CD4-positive, alpha-beta memory T cell (primary cell): ENCODE measurements at regions not wholly inside any gene's neighbourhood (a gene's known extent, or its start where the extent isn't known, plus 50 kb on each side); places are given as distances from the start of the nearest gene placed in this dataset.

Experiments used
- CTCF ChIA-PET: fragments of 350-600 bp; sonication (Branson Sonifier 250); formaldehyde crosslinking; loops from one replicate; lab custom pipeline; 2021; ENCODE audit warnings: inconsistent platforms; ENCODE audit not compliant: partially characterized antibody; lab: Charles Lee
- POLR2A ChIA-PET: fragments of 350-600 bp; sonication (Branson Sonifier 250); formaldehyde crosslinking; loops from one replicate; lab custom pipeline; 2021; ENCODE audit not compliant: partially characterized antibody; lab: Charles Lee
- DNase-seq, 5 donors: peaks; one replicate each; pipeline versions ENCODE4 v3.0.0 to v3.0.0-alpha.2; 2020 to 2022; ENCODE audit warnings: mixed read lengths in 1 of 5
- H3K27ac ChIP-seq: one replicate; pipeline ENCODE4 v1.7.0; 2013; ENCODE audit warnings: low read depth, low read length
- H3K27me3 ChIP-seq: 2 replicates; pipeline ENCODE4 v1.7.0; 2013; ENCODE audit warnings: mild to moderate bottlenecking, low read length, moderate library complexity; ENCODE audit not compliant: insufficient read depth
- H3K36me3 ChIP-seq: 2 replicates; pipeline ENCODE4 v1.7.0; 2013; ENCODE audit warnings: mild to moderate bottlenecking, low read length, moderate library complexity; ENCODE audit not compliant: insufficient read depth
- H3K4me1 ChIP-seq: 2 replicates; pipeline ENCODE4 v1.7.0; 2013; ENCODE audit warnings: mild to moderate bottlenecking, low read length, moderate library complexity; ENCODE audit not compliant: insufficient read depth
- H3K4me3 ChIP-seq, 2 donors: one replicate each; pipeline ENCODE4 v1.7.0; 2013; ENCODE audit warnings: low read length in 2 of 2, mild to moderate bottlenecking in 1 of 2
- H3K9me3 ChIP-seq, 2 donors: one replicate each; pipeline ENCODE4 v1.7.0; 2013; ENCODE audit warnings: low read length in 2 of 2, control low read depth in 1 of 2; ENCODE audit not compliant: control insufficient read depth in 1 of 2
- H3K27ac Mint-ChIP-seq, 7 donors: one replicate each; pipeline ENCODE4 v1.8.0; 2020 to 2021; ENCODE audit warnings: mixed read lengths in 7 of 7, mild to moderate bottlenecking in 6 of 7, inconsistent platforms in 3 of 7, moderate library complexity in 3 of 7
- H3K27me3 Mint-ChIP-seq, 2 donors: one replicate each; pipeline ENCODE4 v1.8.0; 2020 to 2021; ENCODE audit warnings: mixed read lengths in 2 of 2
- H3K36me3 Mint-ChIP-seq, 2 donors: one replicate each; pipeline ENCODE4 v1.8.0; 2020 to 2021; ENCODE audit warnings: mixed read lengths in 2 of 2, inconsistent platforms in 1 of 2, mild to moderate bottlenecking in 1 of 2
- H3K4me1 Mint-ChIP-seq, 4 donors: one replicate each; pipeline ENCODE4 v1.8.0; 2020 to 2021; ENCODE audit warnings: mixed read lengths in 4 of 4, mild to moderate bottlenecking in 1 of 4
- H3K4me3 Mint-ChIP-seq, 8 donors: one replicate each; pipeline ENCODE4 v1.8.0; 2020 to 2021; ENCODE audit warnings: mixed read lengths in 8 of 8, mild to moderate bottlenecking in 7 of 8, moderate library complexity in 6 of 8, inconsistent platforms in 3 of 8
- H3K9me3 Mint-ChIP-seq, 8 donors: one replicate each; pipeline ENCODE4 v1.8.0; 2020 to 2021; ENCODE audit warnings: mixed read lengths in 8 of 8, mild to moderate bottlenecking in 5 of 8, inconsistent platforms in 3 of 8, moderate library complexity in 1 of 8
- intact Hi-C: fragments of 100-400 bp; cut with micrococcal nuclease; formaldehyde crosslinking; loops from one replicate; pipeline ENCODE4 v1.15.1; 2023

DNA sequence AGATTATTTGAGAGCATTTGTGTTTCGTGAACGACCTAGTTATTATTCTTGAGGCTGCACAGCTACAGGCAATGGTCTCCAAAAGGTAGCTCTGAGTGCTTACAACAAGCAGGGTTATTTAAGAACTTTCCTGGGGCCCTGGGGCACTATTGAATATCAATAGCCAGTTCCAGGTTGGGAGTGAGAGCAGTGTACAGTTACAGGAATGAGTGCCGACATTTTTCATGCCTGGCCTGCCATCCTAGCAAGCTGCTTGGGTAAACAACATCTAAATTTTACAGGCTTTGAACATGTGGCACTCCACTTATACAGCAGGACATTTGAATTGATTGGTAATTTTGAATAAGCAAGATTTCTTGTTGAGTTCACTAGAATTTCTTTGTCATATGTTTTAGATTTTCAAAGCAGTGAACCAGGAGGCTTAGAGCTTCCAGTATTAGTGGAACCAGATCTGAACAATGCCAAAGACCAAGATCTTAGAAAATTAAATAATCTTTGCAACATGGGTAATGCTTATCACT lies 171.9 kb upstream of the GDNF start:
- no peaks in the 10 kb centered on the region for H3K36me3 Mint-ChIP-seq
- Histone ChIP-seq H3K36me3 (no peaks in the 10 kb centered on the region), H3K4me3 (no peak overlapping the region), H3K9me3 (no peaks in the 10 kb centered on the region), H3K4me1 (no peaks in the 10 kb centered on the region), H3K27ac (no peak overlapping the region), H3K27me3 (no peaks in the 10 kb centered on the region)
- H3K27ac Mint-ChIP-seq, result no peak overlapping the region
- DNase-seq, result no peak
- POLR2A ChIA-PET, result no interaction called here
- CTCF ChIA-PET, result no interaction called here
- peaks cover 0 to 9% (median 0%) of the 10 kb centered on the region in 8 donors for H3K9me3 Mint-ChIP-seq
- intact Hi-C loops, result no loop called here
- no peaks in the 10 kb centered on the region for H3K4me1 Mint-ChIP-seq
- peaks cover 0 to 3% of the 10 kb centered on the region in 2 donors for H3K27me3 Mint-ChIP-seq
- no peak overlapping the region for H3K4me3 Mint-ChIP-seq

DNA sequence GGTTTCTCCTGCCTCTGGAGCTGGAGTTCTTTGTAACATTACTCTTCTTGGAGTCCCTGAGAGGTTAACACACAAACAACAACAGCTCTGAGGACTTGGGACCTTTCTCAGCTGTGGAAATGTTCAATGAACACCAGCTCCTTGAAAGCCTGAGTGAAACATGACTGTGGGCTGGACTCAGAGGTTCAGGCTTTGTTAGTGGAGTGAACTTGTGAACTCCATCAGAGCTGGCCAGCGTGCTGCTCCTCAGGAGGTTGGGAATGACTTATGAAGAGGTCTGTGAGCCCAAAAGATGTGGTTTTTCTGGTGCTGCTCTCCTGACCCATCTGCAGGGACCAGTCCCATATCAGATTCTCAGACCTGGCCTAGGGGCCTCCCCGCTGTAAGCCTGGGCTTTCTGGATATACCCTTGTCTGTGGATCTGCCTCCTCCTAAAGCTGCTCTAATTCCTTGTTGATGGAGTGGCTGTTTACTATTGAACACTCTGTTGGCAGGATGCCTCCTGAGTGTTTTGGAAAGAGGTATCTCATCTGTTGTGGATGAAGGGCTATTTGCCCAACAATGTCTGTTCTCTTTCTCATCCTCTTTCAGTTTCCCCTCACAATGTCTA lies 170.0 kb upstream of the GDNF start:
- H3K27me3 Mint-ChIP-seq, result peaks cover 0 to 3% of the 10 kb centered on the region in 2 donors

DNA sequence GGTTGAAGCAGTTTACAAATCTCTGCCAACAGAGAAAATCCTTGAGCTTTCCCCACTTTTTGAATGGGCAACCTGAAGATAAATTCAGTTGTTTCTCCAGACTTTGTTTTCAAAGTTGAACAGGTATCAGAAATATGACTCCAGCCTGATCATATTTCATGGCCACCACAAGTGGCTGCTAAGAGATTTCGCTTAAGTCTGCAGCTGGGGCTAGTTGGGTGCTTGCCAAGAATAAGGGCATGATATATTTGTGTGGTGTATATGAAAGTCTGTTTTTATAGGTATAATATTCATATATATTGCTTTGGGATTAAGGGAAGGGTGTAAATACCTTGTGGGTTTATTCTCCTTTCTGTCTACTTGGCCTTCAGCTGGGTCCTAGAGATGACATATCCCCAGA lies 168.4 kb upstream of the GDNF start:
- Histone ChIP-seq H3K4me3 (no peak overlapping the region), H3K27ac (no peak overlapping the region), H3K4me1 (no peaks in the 10 kb centered on the region), H3K27me3 (no peaks in the 10 kb centered on the region), H3K9me3 (no peaks in the 10 kb centered on the region), H3K36me3 (no peaks in the 10 kb centered on the region)
- ChIA-PET POLR2A (no interaction called here), CTCF (no interaction called here)
- Mint-ChIP-seq H3K36me3 (no peaks in the 10 kb centered on the region), H3K27ac (no peak overlapping the region), H3K27me3 (peaks cover 0 to 3% of the 10 kb centered on the region in 2 donors), H3K4me3 (no peak overlapping the region), H3K9me3 (peaks cover 0 to 11% (median 0%) of the 10 kb centered on the region in 8 donors), H3K4me1 (no peaks in the 10 kb centered on the region)
- no peak for DNase-seq
- intact Hi-C loops, result no loop called here

More for the DNA sequence above, 170.0 kb upstream of the GDNF start:
- no peak for DNase-seq
- Mint-ChIP-seq H3K4me1 (no peaks in the 10 kb centered on the region), H3K36me3 (no peaks in the 10 kb centered on the region), H3K27ac (no peak overlapping the region), H3K4me3 (no peak overlapping the region), H3K9me3 (peaks cover 0 to 11% (median 0%) of the 10 kb centered on the region in 8 donors)
- Histone ChIP-seq H3K27ac (no peak overlapping the region), H3K9me3 (no peaks in the 10 kb centered on the region), H3K4me3 (no peak overlapping the region), H3K27me3 (no peaks in the 10 kb centered on the region), H3K4me1 (no peaks in the 10 kb centered on the region), H3K36me3 (no peaks in the 10 kb centered on the region)
- CTCF ChIA-PET, result no interaction called here
- POLR2A ChIA-PET, result no interaction called here
- intact Hi-C loops, result no loop called here

DNA sequence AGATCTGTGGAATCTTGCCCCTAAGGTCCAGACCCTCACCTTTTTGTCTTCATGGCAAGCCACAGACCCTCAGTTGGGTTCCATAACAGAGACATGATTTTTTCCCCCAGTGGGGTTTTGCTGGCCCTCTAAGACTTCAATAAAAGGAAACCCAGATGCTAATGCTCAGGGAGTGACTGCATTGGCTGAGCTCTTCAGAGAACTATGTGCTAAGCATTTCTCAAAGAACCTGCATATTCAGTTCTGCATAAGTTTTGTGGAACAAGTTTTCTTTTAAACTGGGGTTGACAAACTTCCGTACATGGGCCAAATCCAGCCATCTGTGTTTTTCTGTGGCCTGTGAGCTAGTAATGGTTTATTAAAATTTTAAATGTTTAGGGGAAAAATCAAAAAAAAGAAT lies 159.8 kb upstream of the GDNF start:
- ChIA-PET CTCF (no interaction called here), POLR2A (no interaction called here)
- no peak overlapping the region for H3K27ac Mint-ChIP-seq
- no peak overlapping the region for H3K27ac ChIP-seq
- H3K4me3 ChIP-seq, result no peak overlapping the region
- no peak overlapping the region for H3K4me3 Mint-ChIP-seq
- intact Hi-C loops, result no loop called here
- no peaks in the 10 kb centered on the region for H3K36me3 ChIP-seq
- no peaks in the 10 kb centered on the region for H3K9me3 ChIP-seq
- no peak for DNase-seq
- peaks cover 0 to 3% (median 0%) of the 10 kb centered on the region in 8 donors for H3K9me3 Mint-ChIP-seq
- H3K27me3 Mint-ChIP-seq, result no peaks in the 10 kb centered on the region
- no peaks in the 10 kb centered on the region for H3K4me1 ChIP-seq
- no peaks in the 10 kb centered on the region for H3K27me3 ChIP-seq
- no peaks in the 10 kb centered on the region for H3K4me1 Mint-ChIP-seq
- no peaks in the 10 kb centered on the region for H3K36me3 Mint-ChIP-seq

DNA sequence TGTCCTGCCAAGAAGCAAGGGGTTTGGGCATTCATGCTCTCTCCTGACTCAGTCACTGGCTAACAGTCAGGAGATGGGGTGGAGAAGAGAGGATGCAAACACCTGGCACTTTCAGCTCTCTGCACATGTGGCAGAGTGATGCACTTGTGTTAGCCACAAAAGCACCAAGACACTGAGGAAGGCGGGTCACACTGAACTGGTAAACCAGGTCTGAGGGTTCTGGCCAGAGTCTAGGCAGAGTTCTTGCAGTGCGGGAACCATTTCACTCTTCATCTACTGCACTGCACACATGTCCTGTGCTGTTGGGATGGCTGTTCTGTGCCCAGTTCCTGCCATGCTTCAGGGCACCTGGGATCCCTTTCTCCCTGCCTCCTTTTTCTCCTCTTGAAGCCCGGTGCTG lies 157.1 kb upstream of the GDNF start:
- H3K4me3 Mint-ChIP-seq, result no peak overlapping the region
- Histone ChIP-seq H3K4me3 (no peak overlapping the region), H3K4me1 (no peaks in the 10 kb centered on the region), H3K27me3 (no peaks in the 10 kb centered on the region), H3K36me3 (no peaks in the 10 kb centered on the region), H3K9me3 (no peaks in the 10 kb centered on the region), H3K27ac (no peak overlapping the region)
- no peaks in the 10 kb centered on the region for H3K4me1 Mint-ChIP-seq
- H3K36me3 Mint-ChIP-seq, result no peaks in the 10 kb centered on the region
- intact Hi-C loops, result no loop called here
- ChIA-PET CTCF (no interaction called here), POLR2A (no interaction called here)
- DNase-seq, result no peak
- H3K27me3 Mint-ChIP-seq, result no peaks in the 10 kb centered on the region
- H3K27ac Mint-ChIP-seq, result no peak overlapping the region
- peaks cover 0 to 5% (median under 1%) of the 10 kb centered on the region in 8 donors for H3K9me3 Mint-ChIP-seq

DNA sequence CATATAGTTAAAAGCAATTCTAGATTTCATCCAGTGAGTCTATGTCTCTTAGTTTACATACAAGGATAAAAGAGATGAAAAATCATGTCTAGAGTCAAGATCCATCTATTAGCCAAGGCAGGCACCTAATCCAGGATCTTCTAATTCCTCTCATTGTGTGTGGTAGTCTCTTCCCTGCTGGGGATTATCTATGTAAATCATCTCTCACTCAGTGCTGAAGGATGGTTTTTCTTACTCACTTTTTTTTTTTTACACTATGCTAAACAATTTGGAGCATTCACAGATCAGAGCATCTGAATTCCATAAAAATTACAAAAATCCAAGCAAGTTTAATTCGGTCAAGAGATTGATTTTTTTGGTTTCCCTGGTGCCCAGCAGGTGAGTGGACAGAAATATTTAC lies 154.9 kb upstream of the GDNF start:
- H3K4me1 ChIP-seq, result no peaks in the 10 kb centered on the region
- POLR2A ChIA-PET, result no interaction called here
- Mint-ChIP-seq H3K27ac (no peak overlapping the region), H3K9me3 (peaks cover 0 to 5% (median 2%) of the 10 kb centered on the region in 8 donors), H3K36me3 (no peaks in the 10 kb centered on the region), H3K4me1 (no peaks in the 10 kb centered on the region), H3K27me3 (no peaks in the 10 kb centered on the region), H3K4me3 (no peak overlapping the region)
- no peaks in the 10 kb centered on the region for H3K36me3 ChIP-seq
- intact Hi-C loops, result no loop called here
- CTCF ChIA-PET, result no interaction called here
- H3K27me3 ChIP-seq, result no peaks in the 10 kb centered on the region
- H3K27ac ChIP-seq, result no peak overlapping the region
- H3K9me3 ChIP-seq, result no peaks in the 10 kb centered on the region
- H3K4me3 ChIP-seq, result no peak overlapping the region
- DNase-seq, result no peak

DNA sequence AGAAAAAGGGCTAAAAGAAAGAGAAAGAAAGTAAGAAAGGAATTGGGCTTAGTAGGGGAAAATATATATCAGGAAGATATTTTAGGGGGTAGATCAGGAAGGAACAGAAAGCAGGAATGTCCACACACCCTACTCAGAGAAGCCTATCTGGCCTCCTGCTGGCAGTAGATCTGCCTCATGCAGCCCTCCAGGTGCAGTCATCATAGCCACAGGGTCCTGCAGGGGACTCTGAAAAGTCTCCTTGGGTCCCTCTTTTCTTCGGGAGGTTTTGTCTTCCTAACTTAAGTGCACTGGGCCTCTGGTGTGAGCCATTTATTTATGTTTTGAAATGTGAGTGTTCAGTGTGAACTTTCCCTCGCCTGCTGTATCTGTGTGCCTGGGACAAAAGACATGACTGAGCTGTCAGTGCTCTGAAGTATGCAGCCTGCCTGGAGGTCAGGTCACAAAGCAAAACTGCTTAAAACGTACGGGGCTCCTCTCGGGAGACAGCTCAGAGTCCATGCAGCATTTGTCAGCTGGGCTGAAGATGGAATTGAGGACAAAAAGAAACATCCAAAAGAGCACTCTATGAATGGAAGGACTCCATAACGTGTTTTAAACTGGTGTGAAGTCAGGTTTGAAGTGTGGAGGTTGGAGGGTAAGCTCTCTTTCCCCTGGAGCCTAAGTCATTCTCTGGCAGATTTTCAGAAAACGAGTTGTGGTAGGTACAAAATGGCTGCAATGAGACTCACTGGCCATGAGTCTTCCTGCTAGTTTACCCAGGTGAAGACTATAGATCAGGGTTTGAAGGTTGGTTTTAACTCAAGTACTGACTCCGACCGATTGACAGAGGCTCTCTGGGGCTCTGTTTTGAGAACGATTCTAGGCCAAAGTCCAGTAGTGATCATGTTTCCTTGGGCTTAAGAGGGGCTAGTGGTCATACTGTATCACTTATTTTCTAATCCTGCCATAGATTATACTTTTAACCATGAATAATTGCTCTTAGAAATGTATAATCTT lies 151.8 kb upstream of the GDNF start:
- H3K9me3 Mint-ChIP-seq, result peaks cover 0 to 5% (median 0%) of the 10 kb centered on the region in 8 donors
- CTCF ChIA-PET, result no interaction called here
- DNase-seq, result no peak

More for the DNA sequence above, 151.8 kb upstream of the GDNF start:
- Mint-ChIP-seq H3K36me3 (no peaks in the 10 kb centered on the region), H3K27ac (no peak overlapping the region), H3K27me3 (no peaks in the 10 kb centered on the region), H3K4me1 (no peaks in the 10 kb centered on the region), H3K4me3 (no peak overlapping the region)
- Histone ChIP-seq H3K27me3 (no peaks in the 10 kb centered on the region), H3K4me1 (no peaks in the 10 kb centered on the region), H3K4me3 (no peak overlapping the region), H3K27ac (no peak overlapping the region), H3K36me3 (no peaks in the 10 kb centered on the region), H3K9me3 (no peaks in the 10 kb centered on the region)
- POLR2A ChIA-PET, result no interaction called here
- intact Hi-C loops, result no loop called here
